ENCODE measurements at regions not wholly inside any gene's neighbourhood (a gene's known extent, or its start where the extent isn't known, plus 50 kb on each side); places are given as distances from the start of the nearest gene placed in this dataset.

GRCh38 chr5:174448662-174449061, 275.7 kb upstream of the MSX2 start:
- Histone ChIP-seq H3K27me3 (ENCODE audit: insufficient read depth, poor library complexity, severe bottlenecking) (peaks cover 5% of the 10 kb centered on the region), H3K4me1 (ENCODE audit: insufficient read depth, poor library complexity, severe bottlenecking) (no peaks in the 10 kb centered on the region), H3K4me3 (ENCODE audit: severe bottlenecking) (no peak overlapping the region), H3K9me3 (ENCODE audit: severe bottlenecking) (no peaks in the 10 kb centered on the region), H3K27ac (ENCODE audit: poor library complexity, severe bottlenecking) (no peak overlapping the region), H3K36me3 (ENCODE audit: low read depth) (no peaks in the 10 kb centered on the region)
- DNase-seq (ENCODE audit: low spot score) (no peak), ATAC-seq (ENCODE audit: low read depth) (peak; percentile 54; the same call in 1 of the 3 replicates)
- no peak for TF ChIP-seq CTCF (IDR thresholded peaks at IDR 0.05; ENCODE audit: poor library complexity, severe bottlenecking)

- no peak for DNase-seq (ENCODE audit: low spot score)
- no peak for TF ChIP-seq CTCF (IDR thresholded peaks at IDR 0.05; ENCODE audit: poor library complexity, severe bottlenecking)
- H3K4me3 ChIP-seq (ENCODE audit: severe bottlenecking): no peak overlapping the region
- H3K27ac ChIP-seq (ENCODE audit: poor library complexity, severe bottlenecking): no peak overlapping the region
- H3K4me1 ChIP-seq (ENCODE audit: insufficient read depth, poor library complexity, severe bottlenecking): no peaks in the 10 kb centered on the region
- peaks cover 5% of the 10 kb centered on the region for H3K27me3 ChIP-seq (ENCODE audit: insufficient read depth, poor library complexity, severe bottlenecking)
- ATAC-seq (ENCODE audit: low read depth): no peak
- no peaks in the 10 kb centered on the region for H3K36me3 ChIP-seq (ENCODE audit: low read depth)
- no peaks in the 10 kb centered on the region for H3K9me3 ChIP-seq (ENCODE audit: severe bottlenecking)
Observed at GRCh38 chr5:174453690-174454089, 270.7 kb upstream of the MSX2 start.

GRCh38 chr5:174454464-174454863, 269.9 kb upstream of the MSX2 start:
- H3K9me3 ChIP-seq (ENCODE audit: severe bottlenecking): no peaks in the 10 kb centered on the region
- H3K4me1 ChIP-seq (ENCODE audit: insufficient read depth, poor library complexity, severe bottlenecking): peaks cover 1% of the 10 kb centered on the region
- ATAC-seq (ENCODE audit: low read depth): no peak
- no peak for DNase-seq (ENCODE audit: low spot score)
- peaks cover 5% of the 10 kb centered on the region for H3K27me3 ChIP-seq (ENCODE audit: insufficient read depth, poor library complexity, severe bottlenecking)
- no peak overlapping the region for H3K4me3 ChIP-seq (ENCODE audit: severe bottlenecking)
- H3K27ac ChIP-seq (ENCODE audit: poor library complexity, severe bottlenecking): no peak overlapping the region
- TF ChIP-seq CTCF (IDR thresholded peaks at IDR 0.05; ENCODE audit: poor library complexity, severe bottlenecking): no peak
- no peaks in the 10 kb centered on the region for H3K36me3 ChIP-seq (ENCODE audit: low read depth)

GRCh38 chr5:174454890-174455289, 269.5 kb upstream of the MSX2 start:
- H3K4me1 ChIP-seq (ENCODE audit: insufficient read depth, poor library complexity, severe bottlenecking): peaks cover 5% of the 10 kb centered on the region
- TF ChIP-seq CTCF (IDR thresholded peaks at IDR 0.05; ENCODE audit: poor library complexity, severe bottlenecking): no peak
- H3K27me3 ChIP-seq (ENCODE audit: insufficient read depth, poor library complexity, severe bottlenecking): peaks cover 5% of the 10 kb centered on the region
- no peaks in the 10 kb centered on the region for H3K36me3 ChIP-seq (ENCODE audit: low read depth)
- ATAC-seq (ENCODE audit: low read depth) (no peak), DNase-seq (ENCODE audit: low spot score) (no peak)
- H3K9me3 ChIP-seq (ENCODE audit: severe bottlenecking): no peaks in the 10 kb centered on the region
- no peak overlapping the region for H3K4me3 ChIP-seq (ENCODE audit: severe bottlenecking)
- H3K27ac ChIP-seq (ENCODE audit: poor library complexity, severe bottlenecking): no peak overlapping the region

- ATAC-seq (ENCODE audit: low read depth) (no peak), DNase-seq (ENCODE audit: low spot score) (no peak)
- peaks cover 8% of the 10 kb centered on the region for H3K4me1 ChIP-seq (ENCODE audit: insufficient read depth, poor library complexity, severe bottlenecking)
- H3K27ac ChIP-seq (ENCODE audit: poor library complexity, severe bottlenecking): no peak overlapping the region
- no peaks in the 10 kb centered on the region for H3K36me3 ChIP-seq (ENCODE audit: low read depth)
- no peak overlapping the region for H3K4me3 ChIP-seq (ENCODE audit: severe bottlenecking)
- no peak for TF ChIP-seq CTCF (IDR thresholded peaks at IDR 0.05; ENCODE audit: poor library complexity, severe bottlenecking)
- peaks cover 5% of the 10 kb centered on the region for H3K27me3 ChIP-seq (ENCODE audit: insufficient read depth, poor library complexity, severe bottlenecking)
- H3K9me3 ChIP-seq (ENCODE audit: severe bottlenecking): no peaks in the 10 kb centered on the region
Observed at GRCh38 chr5:174455301-174455700, 269.1 kb upstream of the MSX2 start.

Data from RWPE2 (cell line).